GM12874 (cell line): ENCODE measurements at regions not wholly inside any gene's neighbourhood (a gene's known extent, or its start where the extent isn't known, plus 50 kb on each side); places are given as distances from the start of the nearest gene placed in this dataset.

Source experiments
- TF ChIP-seq, protein P1 (sequence below): IDR thresholded peaks from 2 replicates; pipeline ENCODE4 v1.5.1; 2011; ENCODE audit warnings: low read depth, mild to moderate bottlenecking, control low read depth, low read length, moderate library complexity; ENCODE audit not compliant: insufficient read depth

DNA sequence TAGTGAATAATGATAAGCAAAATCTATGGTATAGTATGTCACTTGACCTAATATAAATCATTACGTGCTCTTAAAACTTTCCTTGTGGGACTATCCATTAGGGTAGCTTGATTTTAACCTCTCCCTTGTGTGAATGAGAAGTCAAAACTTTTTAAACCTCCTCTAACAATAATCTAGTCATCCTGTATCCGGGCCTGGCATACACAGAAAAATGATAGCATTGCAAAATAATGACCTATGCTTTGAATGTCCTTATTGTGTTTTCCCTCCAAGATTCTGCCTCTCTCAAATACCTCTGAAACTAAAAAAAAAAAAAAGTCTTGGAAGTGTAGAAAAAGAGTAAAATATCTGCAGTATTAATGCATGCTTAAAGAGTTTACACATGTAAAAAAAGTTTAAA, 250.0 kb upstream of the NDST3 start:
- TF ChIP-seq, protein P1, sequence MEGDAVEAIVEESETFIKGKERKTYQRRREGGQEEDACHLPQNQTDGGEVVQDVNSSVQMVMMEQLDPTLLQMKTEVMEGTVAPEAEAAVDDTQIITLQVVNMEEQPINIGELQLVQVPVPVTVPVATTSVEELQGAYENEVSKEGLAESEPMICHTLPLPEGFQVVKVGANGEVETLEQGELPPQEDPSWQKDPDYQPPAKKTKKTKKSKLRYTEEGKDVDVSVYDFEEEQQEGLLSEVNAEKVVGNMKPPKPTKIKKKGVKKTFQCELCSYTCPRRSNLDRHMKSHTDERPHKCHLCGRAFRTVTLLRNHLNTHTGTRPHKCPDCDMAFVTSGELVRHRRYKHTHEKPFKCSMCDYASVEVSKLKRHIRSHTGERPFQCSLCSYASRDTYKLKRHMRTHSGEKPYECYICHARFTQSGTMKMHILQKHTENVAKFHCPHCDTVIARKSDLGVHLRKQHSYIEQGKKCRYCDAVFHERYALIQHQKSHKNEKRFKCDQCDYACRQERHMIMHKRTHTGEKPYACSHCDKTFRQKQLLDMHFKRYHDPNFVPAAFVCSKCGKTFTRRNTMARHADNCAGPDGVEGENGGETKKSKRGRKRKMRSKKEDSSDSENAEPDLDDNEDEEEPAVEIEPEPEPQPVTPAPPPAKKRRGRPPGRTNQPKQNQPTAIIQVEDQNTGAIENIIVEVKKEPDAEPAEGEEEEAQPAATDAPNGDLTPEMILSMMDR: no peak

DNA sequence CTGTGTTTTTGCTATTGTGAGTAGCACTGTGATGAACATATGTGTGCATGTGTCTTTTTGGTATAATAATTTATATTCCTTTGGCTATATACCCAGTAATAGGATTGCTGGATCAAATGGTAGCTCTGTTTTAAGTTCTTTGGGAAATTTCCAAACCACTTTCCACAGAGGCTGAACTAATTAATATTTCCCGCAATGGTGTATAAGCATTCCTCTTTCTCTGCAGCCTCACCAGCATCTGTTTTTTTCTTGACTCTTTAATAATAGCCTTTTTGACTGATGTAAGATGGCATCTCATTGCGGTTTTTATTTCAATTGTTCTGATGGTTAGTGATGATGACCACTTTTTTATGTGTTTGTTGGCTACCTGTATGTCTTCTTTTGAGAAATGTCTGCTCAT, 247.7 kb upstream of the NDST3 start:
- TF ChIP-seq, protein P1: no peak

DNA sequence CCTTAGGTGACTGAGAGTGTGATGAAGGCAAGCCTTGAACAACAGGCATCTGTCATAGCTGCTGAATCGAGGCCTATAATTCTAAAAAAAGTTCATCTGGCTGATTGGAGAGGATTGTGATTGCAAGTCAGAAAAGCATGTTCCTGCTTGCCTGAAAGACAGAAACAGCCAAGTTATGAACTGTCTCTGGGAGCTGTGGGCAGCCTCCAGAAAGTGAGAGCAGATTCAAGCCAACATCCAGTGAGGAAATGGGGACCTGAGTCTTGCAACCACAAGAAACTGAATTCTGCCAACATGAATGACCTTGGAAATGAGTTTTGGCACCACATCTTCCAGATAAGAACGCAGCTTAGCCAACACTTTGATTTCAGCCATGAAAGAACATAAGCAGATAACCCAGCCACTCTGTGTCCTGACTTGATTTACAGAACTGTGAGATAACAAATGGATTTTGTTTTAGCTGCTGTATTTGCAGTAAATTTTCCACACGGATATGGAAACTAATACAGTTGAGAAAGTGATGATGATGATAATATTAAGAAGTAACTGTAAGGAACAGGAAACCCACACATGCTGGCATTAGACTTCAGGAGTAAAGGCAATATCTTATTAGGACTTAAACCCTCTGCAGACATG, 240.3 kb upstream of the NDST3 start:
- TF ChIP-seq, protein P1: no peak

DNA sequence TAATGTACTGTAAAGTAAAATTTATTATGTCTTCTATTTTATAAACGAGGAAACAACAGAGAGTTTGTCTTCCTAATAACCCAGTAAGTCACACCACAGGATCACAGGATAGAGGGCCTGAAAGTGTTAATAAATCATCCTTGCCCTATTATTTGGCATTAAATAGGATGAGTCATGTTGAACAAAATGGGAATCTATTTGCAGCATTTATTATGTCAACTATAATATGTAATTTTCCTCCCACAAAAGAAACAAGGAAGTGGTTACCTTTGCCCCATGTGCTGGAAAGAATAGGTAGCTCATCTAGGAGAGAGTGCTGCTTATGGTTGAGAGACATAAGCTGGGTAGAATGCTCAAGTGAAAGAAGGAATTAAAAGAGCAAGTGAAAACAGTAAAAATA, 237.6 kb upstream of the NDST3 start:
- TF ChIP-seq, protein P1: no peak

DNA sequence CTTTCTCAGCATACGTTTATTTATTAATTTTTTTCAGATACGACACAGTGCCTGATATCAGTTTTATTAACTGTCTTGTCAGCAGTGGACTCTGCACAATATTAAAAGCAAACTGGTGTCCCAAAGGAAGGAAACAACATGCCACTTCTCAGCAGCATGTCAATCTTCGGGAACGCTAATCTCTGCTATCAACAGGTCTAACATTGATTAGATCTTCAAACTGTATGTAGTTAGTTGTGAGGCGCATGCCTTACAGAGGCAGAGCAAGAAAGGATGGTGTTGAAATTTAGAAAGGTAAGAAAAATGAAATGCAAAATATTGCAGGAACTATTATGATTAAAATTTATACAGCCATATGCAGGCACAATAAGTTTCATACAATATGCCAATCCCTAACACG, 233.7 kb upstream of the NDST3 start:
- TF ChIP-seq, protein P1: no peak

DNA sequence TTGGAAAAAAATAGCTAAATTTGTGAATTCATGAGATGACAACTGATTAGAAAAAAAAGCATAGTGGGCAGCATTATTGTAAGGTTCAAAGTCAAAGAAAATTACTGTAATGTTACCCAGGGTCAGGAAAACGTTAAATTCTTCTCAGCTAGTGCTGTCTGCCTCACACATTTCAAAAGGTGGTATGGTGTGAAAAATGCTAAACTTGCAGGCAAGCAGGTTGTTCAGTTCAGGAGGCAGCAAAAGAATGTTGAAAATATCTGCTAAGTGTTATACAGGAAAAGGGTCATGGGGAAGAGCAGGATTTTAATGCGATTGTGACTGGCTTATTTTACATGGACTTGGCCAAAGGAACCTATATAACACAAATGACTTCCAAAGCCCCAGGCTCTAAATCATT, 232.5 kb upstream of the NDST3 start:
- TF ChIP-seq, protein P1: no peak

DNA sequence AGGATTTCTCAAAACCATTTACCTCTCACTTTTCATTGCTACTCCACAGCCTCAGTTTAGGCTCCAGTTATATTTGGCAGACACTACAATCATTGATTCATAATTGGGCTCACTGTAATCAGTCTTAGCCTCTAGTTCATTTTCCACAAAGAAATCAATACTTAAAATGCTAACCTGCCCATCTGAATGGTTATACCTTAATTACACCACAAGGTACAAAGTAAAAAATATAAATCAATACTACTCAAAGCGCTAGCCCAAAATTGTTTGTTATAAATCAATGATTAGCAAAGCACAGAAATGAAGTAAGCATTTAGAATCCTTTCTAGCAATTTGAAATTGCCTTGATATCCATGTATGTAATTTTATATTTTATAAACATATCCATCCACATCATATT, 222.6 kb upstream of the NDST3 start:
- TF ChIP-seq, protein P1: no peak
